GM12874 (cell line): ENCODE measurements at regions not wholly inside any gene's neighbourhood (a gene's known extent, or its start where the extent isn't known, plus 50 kb on each side); places are given as distances from the start of the nearest gene placed in this dataset.

ENCODE experiments used
- TF ChIP-seq, protein P1 (sequence below): IDR thresholded peaks from 2 replicates; pipeline ENCODE4 v1.5.1; 2011; ENCODE audit warnings: low read depth, mild to moderate bottlenecking, control low read depth, low read length, moderate library complexity; ENCODE audit not compliant: insufficient read depth

DNA sequence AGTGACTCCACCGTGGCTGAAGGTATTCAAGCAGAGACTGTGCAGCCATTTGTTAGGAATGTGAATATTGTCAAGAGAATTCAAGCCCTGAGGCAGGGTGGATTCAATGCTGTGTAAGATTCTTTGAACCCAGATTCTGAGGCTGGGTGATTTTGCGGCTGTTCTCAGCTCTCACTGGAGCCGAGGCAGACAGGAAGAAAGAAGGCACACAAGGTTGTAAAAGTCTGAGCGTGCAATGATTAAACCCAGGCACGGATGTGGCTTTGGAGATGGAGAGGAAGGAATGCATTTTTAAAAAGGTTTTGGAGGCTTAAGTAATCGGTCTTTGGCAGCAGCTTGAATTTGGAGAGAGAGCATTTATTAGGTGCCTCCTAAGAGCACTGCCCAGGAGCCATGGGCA, 187.9 kb downstream of the KATNAL1 start:
- TF ChIP-seq, protein P1, sequence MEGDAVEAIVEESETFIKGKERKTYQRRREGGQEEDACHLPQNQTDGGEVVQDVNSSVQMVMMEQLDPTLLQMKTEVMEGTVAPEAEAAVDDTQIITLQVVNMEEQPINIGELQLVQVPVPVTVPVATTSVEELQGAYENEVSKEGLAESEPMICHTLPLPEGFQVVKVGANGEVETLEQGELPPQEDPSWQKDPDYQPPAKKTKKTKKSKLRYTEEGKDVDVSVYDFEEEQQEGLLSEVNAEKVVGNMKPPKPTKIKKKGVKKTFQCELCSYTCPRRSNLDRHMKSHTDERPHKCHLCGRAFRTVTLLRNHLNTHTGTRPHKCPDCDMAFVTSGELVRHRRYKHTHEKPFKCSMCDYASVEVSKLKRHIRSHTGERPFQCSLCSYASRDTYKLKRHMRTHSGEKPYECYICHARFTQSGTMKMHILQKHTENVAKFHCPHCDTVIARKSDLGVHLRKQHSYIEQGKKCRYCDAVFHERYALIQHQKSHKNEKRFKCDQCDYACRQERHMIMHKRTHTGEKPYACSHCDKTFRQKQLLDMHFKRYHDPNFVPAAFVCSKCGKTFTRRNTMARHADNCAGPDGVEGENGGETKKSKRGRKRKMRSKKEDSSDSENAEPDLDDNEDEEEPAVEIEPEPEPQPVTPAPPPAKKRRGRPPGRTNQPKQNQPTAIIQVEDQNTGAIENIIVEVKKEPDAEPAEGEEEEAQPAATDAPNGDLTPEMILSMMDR, result no peak

DNA sequence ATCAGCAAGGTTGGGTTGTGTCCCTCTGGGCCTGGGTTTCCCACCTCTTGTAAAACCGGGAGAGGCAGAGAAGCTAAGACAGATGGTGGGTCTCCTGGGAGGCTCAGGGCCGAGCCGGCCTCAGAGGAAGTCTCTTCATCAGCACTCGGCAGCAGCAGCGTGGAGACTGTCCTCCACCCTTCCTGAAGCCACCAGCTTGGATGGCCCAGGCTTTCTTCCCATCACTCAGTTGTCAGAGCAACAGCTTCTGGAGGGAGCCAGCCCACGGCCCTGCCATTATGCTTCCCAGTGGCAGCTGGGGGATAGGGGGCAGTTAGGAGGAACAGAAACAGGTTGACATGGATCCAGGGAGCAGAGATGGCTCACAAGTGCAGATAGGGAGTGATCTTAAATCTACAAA, 191.0 kb downstream of the KATNAL1 start:
- TF ChIP-seq, protein P1, result no peak

DNA sequence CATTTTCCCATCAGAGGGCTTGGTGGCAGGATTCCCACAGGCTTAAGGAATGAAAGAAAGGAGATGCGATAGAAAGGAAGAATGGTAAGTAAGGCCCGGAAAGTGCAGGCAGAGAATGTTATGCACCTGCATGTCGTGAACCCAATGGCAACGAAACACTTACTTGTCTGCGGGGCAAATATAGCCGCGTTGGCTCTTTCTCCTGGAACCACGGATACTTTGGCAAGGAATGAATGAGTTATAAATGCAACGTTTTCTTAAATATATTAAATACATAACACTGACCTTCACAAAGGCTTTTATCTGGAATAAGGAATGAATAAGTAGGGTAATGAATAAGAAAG, 192.1 kb downstream of the KATNAL1 start:
- TF ChIP-seq, protein P1, result no peak

- TF ChIP-seq, protein P1, result peak; percentile 92
These were observed 192.6 kb downstream of the KATNAL1 start for GRCh38 chr13:30114571-30115256.

- TF ChIP-seq, protein P1, result no peak
These were observed 193.3 kb downstream of the KATNAL1 start for GRCh38 chr13:30113983-30114570.

DNA sequence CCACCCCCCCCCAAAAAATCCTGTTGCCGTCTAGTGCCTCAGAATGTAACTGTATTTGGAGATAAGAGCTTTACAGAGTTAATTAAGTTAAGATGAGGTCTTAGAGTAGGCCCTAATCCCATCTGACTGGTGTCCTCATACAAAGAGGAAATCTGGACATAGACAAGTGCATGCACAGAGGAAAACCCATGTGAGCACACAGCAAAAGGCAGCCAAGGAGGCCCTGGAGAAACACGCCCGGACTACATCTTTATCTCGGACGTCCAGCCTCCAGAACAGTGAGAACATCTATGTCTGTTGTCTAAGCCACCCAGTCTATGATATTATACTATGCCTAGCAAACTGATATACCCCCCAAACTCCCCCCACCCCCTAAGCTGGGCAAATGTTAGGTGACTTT, 193.8 kb downstream of the KATNAL1 start:
- TF ChIP-seq, protein P1, result no peak

GRCh38 chr13:30112602-30113435, 194.5 kb downstream of the KATNAL1 start:
- TF ChIP-seq, protein P1, result peak; percentile 97
